HepG2 (cell line): ENCODE measurements at regions not wholly inside any gene's neighbourhood (a gene's known extent, or its start where the extent isn't known, plus 50 kb on each side); places are given as distances from the start of the nearest gene placed in this dataset.

Experiments used
- ATAC-seq: fragments of 200-7000 bp; cut with Tn5 transposase; 3 replicates; pipeline ENCODE4 v1.9.1; 2020; ENCODE audit warnings: mild to moderate bottlenecking, moderate library complexity
- BruUV-seq: library from RNA; stranded (reverse); fragments of 400-500 nt; replicated peaks from 2 replicates; lab custom pipeline; 2021; lab: Mats Ljungman, UMichigan
- CTCF ChIA-PET: fragments of 300-600 bp; formaldehyde crosslinking; extraction: SDS; loops from one replicate; lab custom pipeline; 2021; ENCODE audit warnings: low total read pairs, inconsistent platforms, low intra/inter-chr PET ratio; lab: Yijun Ruan, JAX
- POLR2A ChIA-PET: fragments of 350-600 bp; sonication (Branson Sonifier 250); formaldehyde crosslinking; loops from one replicate; lab custom pipeline; 2020; ENCODE audit warnings: antibody characterized with exemption, inconsistent platforms; lab: Yijun Ruan, JAX
- DNase-seq: peaks from one replicate; pipeline ENCODE4 v3.0.0-alpha.2; 2015; ENCODE audit warnings: low spot score
- FAIRE-seq: peaks from 3 replicates; lab custom pipeline; 2011; peaks lifted over from hg19 to GRCh38; lab: Jason Lieb, UNC
- H2AFZ ChIP-seq: one replicate; pipeline ENCODE4 v1.6.1; 2011; ENCODE audit warnings: low read length, inconsistent platforms
- H3K27ac ChIP-seq: fragments of 300-600 bp; 3 replicates; pipeline ENCODE4 v1.8.0; 2011; ENCODE audit warnings: mixed run types, mild to moderate bottlenecking, mixed read lengths, low read length, inconsistent platforms; ENCODE audit not compliant: insufficient read depth; ENCODE audit errors: extremely low read length
- H3K27me3 ChIP-seq, 2 experiments: fragments of 200-600 bp in 1 of 2; 2 replicates in 1 of 2; 3 replicates in 1 of 2; pipeline versions ENCODE4 v1.6.0 to v1.8.0; 2011; ENCODE audit warnings: low read length in 2 of 2, mild to moderate bottlenecking in 2 of 2, moderate library complexity in 2 of 2, inconsistent platforms in 1 of 2; ENCODE audit not compliant: insufficient read depth in 2 of 2, control insufficient read depth in 1 of 2
- H3K36me3 ChIP-seq, 2 experiments: fragments of 200-600 bp in 1 of 2; replicated peaks in 1 of 2; 2 replicates in 1 of 2; 3 replicates in 1 of 2; pipeline versions ENCODE4 v1.5.1 to v1.8.0; 2011; ENCODE audit warnings: low read length in 2 of 2, inconsistent platforms in 1 of 2; ENCODE audit not compliant: insufficient read depth in 2 of 2, control insufficient read depth in 1 of 2
- H3K4me1 ChIP-seq: 2 replicates; pipeline ENCODE4 v1.5.1; 2012; ENCODE audit warnings: low read length, inconsistent platforms; ENCODE audit not compliant: insufficient read depth
- H3K4me2 ChIP-seq: 2 replicates; pipeline ENCODE4 v1.6.0; 2011; ENCODE audit warnings: low read depth, low read length, inconsistent platforms
- H3K4me3 ChIP-seq, 3 experiments: fragments of 200-600 bp in 1 of 3; sonication (generic), shearing (Covaris generic) in 1 of 3; replicated peaks in 1 of 3; 2 replicates each; pipeline ENCODE4 v1.5.1; 2011 to 2016; ENCODE audit warnings: low read length in 3 of 3, inconsistent platforms in 2 of 3, low read depth in 2 of 3, mild to moderate bottlenecking in 2 of 3, control low read depth in 1 of 3, mixed read lengths in 1 of 3; ENCODE audit not compliant: insufficient read depth in 1 of 3
- H3K79me2 ChIP-seq: one replicate; pipeline ENCODE4 v1.6.1; 2011; ENCODE audit warnings: low read length, inconsistent platforms; ENCODE audit not compliant: insufficient read depth
- H3K9ac ChIP-seq: 2 replicates; pipeline ENCODE4 v1.6.0; 2011; ENCODE audit warnings: mild to moderate bottlenecking, low read depth, low read length, inconsistent platforms; ENCODE audit not compliant: insufficient read depth
- H3K9me3 ChIP-seq: 2 replicates; pipeline ENCODE4 v1.5.1; 2012; ENCODE audit warnings: mild to moderate bottlenecking, low read length
- H4K20me1 ChIP-seq: 2 replicates; pipeline ENCODE4 v1.6.0; 2011; ENCODE audit warnings: inconsistent platforms, mild to moderate bottlenecking, low read length, moderate library complexity; ENCODE audit not compliant: insufficient read depth
- KAT8 ChIP-seq: IDR thresholded peaks from 2 replicates; pipeline ENCODE4 v1.6.1; 2016; ENCODE audit warnings: missing genetic modification reagents, missing compliant biosample characterization
- MXI1 ChIP-seq: IDR thresholded peaks from 3 replicates; pipeline ENCODE4 v1.6.1; 2012; ENCODE audit warnings: low read depth, low read length, inconsistent platforms, borderline replicate concordance
- NR2F2 ChIP-seq: IDR thresholded peaks from 2 replicates; pipeline ENCODE4 v1.6.1; 2012; ENCODE audit warnings: low read depth, inconsistent platforms, borderline replicate concordance
- RXRA ChIP-seq: sonication (generic); formaldehyde crosslinking; IDR thresholded peaks from 2 replicates; pipeline ENCODE4 v1.5.1; 2020; ENCODE audit warnings: missing genetic modification reagents
- SP1 ChIP-seq, 2 experiments: fragments of 450-650 bp in 1 of 2; sonication (generic) in 1 of 2; formaldehyde crosslinking in 1 of 2; IDR thresholded peaks; 2 replicates each; pipeline versions ENCODE4 v1.4.0 to v1.6.1; 2016 to 2020; ENCODE audit warnings: missing genetic modification reagents in 1 of 2
- SP5 ChIP-seq: IDR thresholded peaks from 2 replicates; pipeline ENCODE4 v1.6.1; 2016; ENCODE audit warnings: low read depth, borderline replicate concordance
- TARDBP ChIP-seq: sonication (generic); formaldehyde crosslinking; IDR thresholded peaks from 2 replicates; pipeline ENCODE4 v1.8.0; 2022; ENCODE audit warnings: mild to moderate bottlenecking, missing genetic modification reagents
- TCF7 ChIP-seq: sonication (generic); IDR thresholded peaks from 2 replicates; pipeline ENCODE4 v1.6.1; 2016; ENCODE audit warnings: antibody characterized with exemption, low read depth
- ZBTB3 ChIP-seq: sonication (generic); formaldehyde crosslinking; IDR thresholded peaks from 2 replicates; pipeline ENCODE4 v1.4.0; 2020; ENCODE audit warnings: low read depth, mild to moderate bottlenecking, moderate library complexity, missing genetic modification reagents, borderline replicate concordance
- ZMYM4 ChIP-seq: sonication (generic); formaldehyde crosslinking; IDR thresholded peaks from 2 replicates; pipeline ENCODE4 v1.8.1; 2023; ENCODE audit warnings: mild to moderate bottlenecking, missing genetic modification reagents
- WGBS: methylation state at CpG from one replicate; pipeline ENCODE4 v1.1.6; 2017; ENCODE audit warnings: low lambda C conversion rate; 5-methylcytosine and 5-hydroxymethylcytosine counted together
- in situ Hi-C: cut with HindIII; loops from 2 replicates; pipeline ENCODE4 v1.10.0; 2017; ENCODE audit warnings: low pct_unique_long_range_greater_than_20kb; ENCODE audit not compliant: extremely low pct_ligation_motif_present
- intact Hi-C: fragments of 100-400 bp; cut with micrococcal nuclease; formaldehyde crosslinking; loops from one replicate; pipeline ENCODE4 v1.10.0; 2022; ENCODE audit not compliant: unreplicated experiment
- TF ChIP-seq, protein P1 (sequence below): sonication (generic); formaldehyde crosslinking; conservative IDR thresholded peaks from 2 replicates; pipeline ENCODE4 v1.4.0; 2020; ENCODE audit warnings: mild to moderate bottlenecking, missing genetic modification reagents, moderate library complexity
- TF ChIP-seq, protein P2 (sequence below): sonication (generic); formaldehyde crosslinking; IDR thresholded peaks from 2 replicates; pipeline ENCODE4 v1.4.0; 2020; ENCODE audit warnings: missing genetic modification reagents
- TF ChIP-seq, protein P3 (sequence below): IDR thresholded peaks from 2 replicates; pipeline ENCODE4 v1.6.1; 2012; ENCODE audit warnings: inconsistent platforms

DNA sequence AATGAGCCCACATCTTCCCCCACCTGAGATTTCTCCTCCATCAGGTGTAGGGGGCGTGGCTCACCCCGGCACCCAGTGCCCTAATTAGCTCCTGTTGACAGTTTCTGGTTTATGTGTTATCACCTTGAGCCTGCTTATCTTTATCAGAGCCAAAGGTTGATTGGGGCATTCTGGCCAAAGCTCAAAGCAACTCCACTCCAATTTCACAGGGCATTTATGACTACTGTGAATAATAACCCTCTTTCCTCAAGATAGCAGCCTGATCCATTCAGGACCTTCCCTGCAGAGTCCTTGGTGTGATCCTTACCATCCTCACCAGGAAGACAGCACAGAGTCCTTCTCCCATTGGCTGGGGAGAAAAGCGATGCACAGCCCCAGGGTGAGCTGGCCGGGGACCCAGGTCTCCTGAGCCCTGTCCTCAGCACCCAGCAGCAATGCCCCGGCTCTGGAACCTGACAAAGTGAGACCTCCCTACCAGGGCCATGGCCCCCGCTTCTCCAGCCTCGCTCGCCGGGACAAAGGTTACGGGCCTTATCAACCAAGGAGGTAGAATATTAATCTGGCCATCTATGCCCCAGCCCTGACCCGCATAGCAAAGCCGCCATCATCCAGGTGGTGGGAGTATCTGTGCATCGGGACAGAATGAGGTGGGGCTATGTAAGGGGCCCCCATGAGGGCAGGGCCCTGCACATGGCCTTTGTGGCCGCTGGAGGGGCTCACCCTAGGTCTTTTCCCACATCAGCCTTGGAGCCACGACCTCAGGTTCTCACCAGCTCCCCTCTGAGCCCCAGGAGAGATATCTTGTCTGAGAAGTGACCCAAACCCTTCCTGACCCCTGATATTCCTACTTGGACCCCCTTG is 64.5 kb downstream of the ZFP36L2 start:
- peak overlapping the region; percentile 70 for H3K4me2 ChIP-seq
- CTCF ChIA-PET = interaction anchor here (0.6 to 1.1 kb wide), 3 partner anchors 10 to 66 kb away, joined by 3 read pairs; no protein-coding TSS in a partner anchor
- H3K4me1 ChIP-seq = peaks cover 91% of the 10 kb centered on the region
- TF ChIP-seq TCF7 = peak; percentile 24; the same call in 1 of the 2 replicates
- TF ChIP-seq RXRA (CRISPR knock-in tag) = peak; percentile 43
- TF ChIP-seq ZBTB3 (CRISPR knock-in tag) = no peak
- peak; percentile 73; the same call in 1 of the 2 replicates for TF ChIP-seq TARDBP (CRISPR knock-in tag)
- TF ChIP-seq, protein P1, sequence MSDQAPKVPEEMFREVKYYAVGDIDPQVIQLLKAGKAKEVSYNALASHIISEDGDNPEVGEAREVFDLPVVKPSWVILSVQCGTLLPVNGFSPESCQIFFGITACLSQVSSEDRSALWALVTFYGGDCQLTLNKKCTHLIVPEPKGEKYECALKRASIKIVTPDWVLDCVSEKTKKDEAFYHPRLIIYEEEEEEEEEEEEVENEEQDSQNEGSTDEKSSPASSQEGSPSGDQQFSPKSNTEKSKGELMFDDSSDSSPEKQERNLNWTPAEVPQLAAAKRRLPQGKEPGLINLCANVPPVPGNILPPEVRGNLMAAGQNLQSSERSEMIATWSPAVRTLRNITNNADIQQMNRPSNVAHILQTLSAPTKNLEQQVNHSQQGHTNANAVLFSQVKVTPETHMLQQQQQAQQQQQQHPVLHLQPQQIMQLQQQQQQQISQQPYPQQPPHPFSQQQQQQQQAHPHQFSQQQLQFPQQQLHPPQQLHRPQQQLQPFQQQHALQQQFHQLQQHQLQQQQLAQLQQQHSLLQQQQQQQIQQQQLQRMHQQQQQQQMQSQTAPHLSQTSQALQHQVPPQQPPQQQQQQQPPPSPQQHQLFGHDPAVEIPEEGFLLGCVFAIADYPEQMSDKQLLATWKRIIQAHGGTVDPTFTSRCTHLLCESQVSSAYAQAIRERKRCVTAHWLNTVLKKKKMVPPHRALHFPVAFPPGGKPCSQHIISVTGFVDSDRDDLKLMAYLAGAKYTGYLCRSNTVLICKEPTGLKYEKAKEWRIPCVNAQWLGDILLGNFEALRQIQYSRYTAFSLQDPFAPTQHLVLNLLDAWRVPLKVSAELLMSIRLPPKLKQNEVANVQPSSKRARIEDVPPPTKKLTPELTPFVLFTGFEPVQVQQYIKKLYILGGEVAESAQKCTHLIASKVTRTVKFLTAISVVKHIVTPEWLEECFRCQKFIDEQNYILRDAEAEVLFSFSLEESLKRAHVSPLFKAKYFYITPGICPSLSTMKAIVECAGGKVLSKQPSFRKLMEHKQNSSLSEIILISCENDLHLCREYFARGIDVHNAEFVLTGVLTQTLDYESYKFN (CRISPR knock-in tag) = peak; percentile 56
- 0 out of 3 replicates have a peak, but pooled peaks have one; percentile 9 for TF ChIP-seq MXI1
- TF ChIP-seq SP1 (IDR thresholded peaks at IDR 0.05) = no peak
- no peak for TF ChIP-seq SP1 (CRISPR knock-in tag; IDR thresholded peaks at IDR 0.05)
- TF ChIP-seq, protein P2, sequence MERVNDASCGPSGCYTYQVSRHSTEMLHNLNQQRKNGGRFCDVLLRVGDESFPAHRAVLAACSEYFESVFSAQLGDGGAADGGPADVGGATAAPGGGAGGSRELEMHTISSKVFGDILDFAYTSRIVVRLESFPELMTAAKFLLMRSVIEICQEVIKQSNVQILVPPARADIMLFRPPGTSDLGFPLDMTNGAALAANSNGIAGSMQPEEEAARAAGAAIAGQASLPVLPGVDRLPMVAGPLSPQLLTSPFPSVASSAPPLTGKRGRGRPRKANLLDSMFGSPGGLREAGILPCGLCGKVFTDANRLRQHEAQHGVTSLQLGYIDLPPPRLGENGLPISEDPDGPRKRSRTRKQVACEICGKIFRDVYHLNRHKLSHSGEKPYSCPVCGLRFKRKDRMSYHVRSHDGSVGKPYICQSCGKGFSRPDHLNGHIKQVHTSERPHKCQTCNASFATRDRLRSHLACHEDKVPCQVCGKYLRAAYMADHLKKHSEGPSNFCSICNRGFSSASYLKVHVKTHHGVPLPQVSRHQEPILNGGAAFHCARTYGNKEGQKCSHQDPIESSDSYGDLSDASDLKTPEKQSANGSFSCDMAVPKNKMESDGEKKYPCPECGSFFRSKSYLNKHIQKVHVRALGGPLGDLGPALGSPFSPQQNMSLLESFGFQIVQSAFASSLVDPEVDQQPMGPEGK (CRISPR knock-in tag) = peak; percentile 93
- TF ChIP-seq, protein P3, sequence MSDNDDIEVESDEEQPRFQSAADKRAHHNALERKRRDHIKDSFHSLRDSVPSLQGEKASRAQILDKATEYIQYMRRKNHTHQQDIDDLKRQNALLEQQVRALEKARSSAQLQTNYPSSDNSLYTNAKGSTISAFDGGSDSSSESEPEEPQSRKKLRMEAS = 0 out of 2 replicates have a peak, but pooled peaks have one; percentile 27
- 0 out of 2 replicates have a peak, but pooled peaks have one; percentile 50 for TF ChIP-seq NR2F2
- peak; percentile 9; the same call in 1 of the 2 replicates for TF ChIP-seq ZMYM4 (CRISPR knock-in tag)
- no peak for TF ChIP-seq KAT8 (CRISPR knock-in tag)
- TF ChIP-seq SP5 (CRISPR knock-in tag) = 0 out of 2 replicates have a peak, but pooled peaks have one; percentile 15

More for the DNA sequence above, 64.5 kb downstream of the ZFP36L2 start:
- H4K20me1 ChIP-seq = no peaks in the 10 kb centered on the region
- WGBS = 8% methylated on average over 14 of the region's 15 CpGs
- H3K79me2 ChIP-seq = no peaks in the 10 kb centered on the region
- H3K36me3 ChIP-seq = no peaks in the 10 kb centered on the region
- BruUV-seq = no TSS peak
- no peaks in the 10 kb centered on the region for H3K9me3 ChIP-seq
- no peak overlapping the region for H2AFZ ChIP-seq
- peak overlapping the region; percentile 62 for H3K27ac ChIP-seq
- DNase-seq (peak; percentile 39), FAIRE-seq (peak; percentile 77), ATAC-seq (peak; percentile 41)
- peak overlapping the region; percentile 23; the same call in 1 of the 2 replicates for H3K9ac ChIP-seq
- no peaks in the 10 kb centered on the region for H3K27me3 ChIP-seq
- in situ Hi-C loops (loop anchor here (10.0 kb wide), 1 partner anchor 63 kb away; the partner anchor contains the start of gene ZFP36L2), intact Hi-C loops (loop anchor here (2.0 kb wide), 3 partner anchors 31 to 61 kb away; no protein-coding TSS in a partner anchor)
- POLR2A ChIA-PET = interaction anchor here (1.2 to 11.0 kb wide), 14 partner anchors 10 to 301 kb away, joined by 3 to 97 read pairs (median 6); partner anchors contain the start of gene ZFP36L2
- peak overlapping the region; percentile 7 to 58 (median 13); a peak in 5 of 6 replicates for H3K4me3 ChIP-seq
